NCI-H2107 treated with DMSO at 0.1 percent for 48 hours (cell line): ENCODE measurements at regions not wholly inside any gene's neighbourhood (a gene's known extent, or its start where the extent isn't known, plus 50 kb on each side); places are given as distances from the start of the nearest gene placed in this dataset.
A peak's percentile ranks its signal among the peaks of the same experiment; 100 is the strongest.

Experiments
- DNase-seq: peaks from one replicate; lab custom pipeline; 2025; ENCODE audit not compliant: unreplicated experiment; lab: John Stamatoyannopoulos, UW

GRCh38 chr14:60563113-60563512 lies 54.2 kb downstream of the SIX6 start:
- DNase-seq = no peak

GRCh38 chr14:60565211-60565610 lies 56.3 kb downstream of the SIX6 start:
- DNase-seq = peak; percentile 97

- no peak for DNase-seq
These were observed 57.2 kb downstream of the SIX6 start for GRCh38 chr14:60566101-60566500.

GRCh38 chr14:60573943-60574495 lies 65.1 kb downstream of the SIX6 start:
- no peak for DNase-seq

GRCh38 chr14:60575008-60575407 lies 66.1 kb downstream of the SIX6 start:
- no peak for DNase-seq

GRCh38 chr14:60585676-60586075 lies 63.6 kb downstream of the SIX1 start:
- DNase-seq = no peak

- no peak for DNase-seq
These were observed 59.8 kb downstream of the SIX1 start for GRCh38 chr14:60589442-60589841.

GRCh38 chr14:60590991-60591414 lies 58.3 kb downstream of the SIX1 start:
- DNase-seq = no peak
